DMS79 treated with DMSO at 0.1 percent for 48 hours (cell line): ENCODE measurements at regions not wholly inside any gene's neighbourhood (a gene's known extent, or its start where the extent isn't known, plus 50 kb on each side); places are given as distances from the start of the nearest gene placed in this dataset.
"Not testable (repeated sequence)": the region's sequence is repeated elsewhere in the genome, so short reads cannot be mapped to it uniquely, and the experiment has no call there.

ENCODE experiments used
- DNase-seq: peaks from one replicate; lab custom pipeline; 2025; lab: John Stamatoyannopoulos, UW

GRCh38 chr15:36075333-36075732 lies 504.1 kb upstream of the CDIN1 start:
- DNase-seq: no peak

GRCh38 chr15:36079021-36079420 lies 500.4 kb upstream of the CDIN1 start:
- no peak for DNase-seq

GRCh38 chr15:36080759-36081158 lies 498.7 kb upstream of the CDIN1 start:
- no peak for DNase-seq

- DNase-seq: peak; percentile 52
These were observed 489.0 kb upstream of the CDIN1 start for GRCh38 chr15:36090286-36090946.

GRCh38 chr15:36106640-36107335 lies 472.6 kb upstream of the CDIN1 start:
- DNase-seq: peak; percentile 9

- no peak for DNase-seq
These were observed 470.9 kb upstream of the CDIN1 start for GRCh38 chr15:36108541-36108940.

GRCh38 chr15:36109943-36110658 lies 469.3 kb upstream of the CDIN1 start:
- no peak for DNase-seq

- DNase-seq: no peak
These were observed 468.8 kb upstream of the CDIN1 start for GRCh38 chr15:36110659-36110993.

GRCh38 chr15:36117296-36117787 lies 462.1 kb upstream of the CDIN1 start:
- no peak for DNase-seq

GRCh38 chr15:36126194-36126593 lies 453.2 kb upstream of the CDIN1 start:
- DNase-seq: no peak

GRCh38 chr15:36130641-36131310 lies 448.6 kb upstream of the CDIN1 start:
- no peak for DNase-seq

GRCh38 chr15:36133742-36134141 lies 445.7 kb upstream of the CDIN1 start:
- no peak for DNase-seq

- no peak for DNase-seq
These were observed 443.4 kb upstream of the CDIN1 start for GRCh38 chr15:36136049-36136448.

- no peak for DNase-seq
These were observed 426.5 kb upstream of the CDIN1 start for GRCh38 chr15:36152936-36153335.

GRCh38 chr15:36156879-36157427 lies 422.5 kb upstream of the CDIN1 start:
- no peak for DNase-seq

- no peak for DNase-seq
These were observed 419.1 kb upstream of the CDIN1 start for GRCh38 chr15:36160351-36160750.

- DNase-seq: no peak
These were observed 418.3 kb upstream of the CDIN1 start for GRCh38 chr15:36161108-36161507.

GRCh38 chr15:36161771-36162212 lies 417.6 kb upstream of the CDIN1 start:
- no peak for DNase-seq

- DNase-seq: not testable (repeated sequence)
These were observed 415.4 kb upstream of the CDIN1 start for GRCh38 chr15:36163983-36164382.

GRCh38 chr15:36172955-36173354 lies 406.5 kb upstream of the CDIN1 start:
- no peak for DNase-seq

- no peak for DNase-seq
These were observed 404.2 kb upstream of the CDIN1 start for GRCh38 chr15:36175186-36175740.
